Large intestine (tissue), 3 donors: ENCODE measurements at regions not wholly inside any gene's neighbourhood (a gene's known extent, or its start where the extent isn't known, plus 50 kb on each side); places are given as distances from the start of the nearest gene placed in this dataset.
"Not testable (repeated sequence)": the region's sequence is repeated elsewhere in the genome, so short reads cannot be mapped to it uniquely, and the experiment has no call there.

Experiments used
- DNase-seq, 2 donors: peaks; one replicate each; pipeline versions ENCODE4 v3.0.0 to v3.0.0-alpha.2; 2013
- H3K27ac ChIP-seq: one replicate; pipeline ENCODE4 v1.5.1; 2013; ENCODE audit warnings: low read length
- H3K27me3 ChIP-seq: 2 replicates; pipeline ENCODE4 v1.6.1; 2013; ENCODE audit warnings: low read length; ENCODE audit not compliant: control insufficient read depth, insufficient read depth
- H3K36me3 ChIP-seq: 2 replicates; pipeline ENCODE4 v1.6.1; 2013; ENCODE audit warnings: low read length; ENCODE audit not compliant: control insufficient read depth, insufficient read depth
- H3K4me1 ChIP-seq: one replicate; pipeline ENCODE4 v1.6.1; 2013; ENCODE audit warnings: low read length; ENCODE audit not compliant: control insufficient read depth, insufficient read depth
- H3K4me3 ChIP-seq: one replicate; pipeline ENCODE4 v1.5.1; 2013; ENCODE audit warnings: low read length
- H3K9me3 ChIP-seq: one replicate; pipeline ENCODE4 v1.6.1; 2013; ENCODE audit warnings: mild to moderate bottlenecking, low read depth, low read length, moderate library complexity; ENCODE audit not compliant: control insufficient read depth
- WGBS: methylation state at CpG from one replicate; pipeline ENCODE4 v1.1.5; 2013; ENCODE audit warnings: low lambda C conversion rate; ENCODE audit not compliant: insufficient coverage; 5-methylcytosine and 5-hydroxymethylcytosine counted together

DNA sequence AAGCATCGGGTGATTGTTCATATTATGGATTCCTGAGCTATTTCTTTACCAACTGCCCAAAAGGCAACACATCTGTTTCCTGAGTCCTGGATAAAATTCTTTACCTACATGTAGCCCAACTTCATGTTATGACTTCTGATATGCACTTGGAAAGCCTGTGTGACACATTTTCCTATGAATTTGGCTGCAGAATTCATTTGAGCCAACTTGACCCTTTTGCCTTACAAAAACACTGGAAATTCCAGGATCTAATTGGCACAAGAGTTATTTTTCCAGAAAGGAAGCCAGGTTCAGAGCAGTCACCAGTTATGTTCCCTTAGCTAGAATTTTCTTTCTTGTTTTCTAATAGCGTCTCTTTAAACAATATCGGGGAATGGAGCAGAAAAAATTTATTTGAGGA lies 202.5 kb upstream of the LRIG3 start:
- WGBS: 100% methylated on average over 2 of the region's 3 CpGs
- no peak overlapping the region for H3K27ac ChIP-seq
- H3K9me3 ChIP-seq: no peaks in the 10 kb centered on the region
- H3K4me3 ChIP-seq: no peak overlapping the region
- DNase-seq: no peak
- no peaks in the 10 kb centered on the region for H3K36me3 ChIP-seq
- H3K27me3 ChIP-seq: no peaks in the 10 kb centered on the region
- H3K4me1 ChIP-seq: no peaks in the 10 kb centered on the region

DNA sequence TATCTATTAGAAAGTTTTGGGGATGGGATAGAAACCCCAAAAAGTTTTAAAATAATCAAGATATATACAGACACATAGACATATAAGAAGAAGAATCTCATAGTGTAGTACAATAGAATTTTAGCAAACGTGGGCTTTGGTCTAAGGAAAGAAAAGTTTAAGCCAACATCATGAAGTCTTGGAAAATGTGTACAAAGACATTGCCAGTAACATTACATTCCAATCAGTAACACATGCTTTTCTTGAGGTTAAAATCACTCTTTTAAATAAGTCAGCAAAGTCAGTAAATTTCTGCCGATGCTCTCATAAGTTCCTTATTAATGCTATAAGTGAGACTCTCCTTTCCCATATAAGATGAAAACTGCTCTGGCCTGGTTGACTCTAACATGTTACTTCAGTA lies 201.1 kb upstream of the LRIG3 start:
- WGBS: 100% methylated on average over 1 of the region's 2 CpGs
- Histone ChIP-seq H3K4me3 (no peak overlapping the region), H3K4me1 (no peaks in the 10 kb centered on the region), H3K36me3 (no peaks in the 10 kb centered on the region), H3K27ac (no peak overlapping the region), H3K9me3 (no peaks in the 10 kb centered on the region), H3K27me3 (no peaks in the 10 kb centered on the region)
- DNase-seq: no peak

DNA sequence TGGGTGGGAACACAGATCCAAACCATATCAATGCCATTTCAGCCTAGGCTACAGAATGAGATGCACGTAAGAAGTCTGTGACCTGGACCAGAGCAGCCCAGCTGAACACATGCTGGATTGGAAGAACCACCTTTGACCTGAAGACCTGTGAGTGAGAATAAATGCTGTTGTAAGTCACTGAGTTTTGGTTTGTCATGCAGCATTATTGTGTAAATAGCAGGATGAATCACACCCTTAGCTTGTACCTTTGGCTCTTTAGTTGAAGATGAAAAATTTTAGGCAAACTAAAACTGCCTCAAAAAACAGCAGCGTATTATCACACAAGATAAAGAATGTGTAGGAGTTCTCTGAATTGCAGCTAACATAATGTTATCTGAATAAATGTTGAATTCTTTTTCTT lies 199.4 kb upstream of the LRIG3 start:
- WGBS: 90% methylated on average over 1 of the region's 2 CpGs

GRCh38 chr12:59118356-59118755 lies 198.1 kb upstream of the LRIG3 start:
- Histone ChIP-seq H3K9me3 (no peaks in the 10 kb centered on the region), H3K4me3 (no peak overlapping the region), H3K27ac (no peak overlapping the region), H3K27me3 (no peaks in the 10 kb centered on the region), H3K36me3 (no peaks in the 10 kb centered on the region), H3K4me1 (peaks cover 5% of the 10 kb centered on the region)
- WGBS: 100% methylated on average over 1 of the region's 3 CpGs
- DNase-seq: no peak

More for the DNA sequence above, 199.4 kb upstream of the LRIG3 start:
- no peak overlapping the region for H3K4me3 ChIP-seq
- H3K36me3 ChIP-seq: no peaks in the 10 kb centered on the region
- DNase-seq: peak in 1 of 2 donors; percentile 5
- H3K9me3 ChIP-seq: no peaks in the 10 kb centered on the region
- H3K27me3 ChIP-seq: no peaks in the 10 kb centered on the region
- H3K4me1 ChIP-seq: no peaks in the 10 kb centered on the region
- H3K27ac ChIP-seq: no peak overlapping the region

DNA sequence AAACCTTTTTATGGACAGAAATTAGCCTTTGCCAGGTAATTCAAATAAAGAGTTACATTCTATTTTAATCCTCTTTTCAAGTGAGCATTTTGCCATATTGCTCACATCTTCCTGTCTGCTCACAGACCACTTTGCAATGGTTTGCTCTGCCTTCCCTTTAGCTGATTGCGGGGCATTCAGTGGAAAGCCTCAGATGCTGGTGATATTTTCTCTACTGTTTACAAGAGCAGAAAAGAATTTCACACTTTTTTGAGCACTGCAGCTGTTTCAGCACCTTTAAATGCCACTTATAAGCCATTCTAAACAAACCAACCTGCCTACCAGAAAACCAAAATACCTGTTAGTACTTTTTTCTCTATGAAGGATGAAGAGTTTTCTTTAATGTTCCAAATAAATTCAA lies 195.7 kb upstream of the LRIG3 start:
- DNase-seq: no peak

DNA sequence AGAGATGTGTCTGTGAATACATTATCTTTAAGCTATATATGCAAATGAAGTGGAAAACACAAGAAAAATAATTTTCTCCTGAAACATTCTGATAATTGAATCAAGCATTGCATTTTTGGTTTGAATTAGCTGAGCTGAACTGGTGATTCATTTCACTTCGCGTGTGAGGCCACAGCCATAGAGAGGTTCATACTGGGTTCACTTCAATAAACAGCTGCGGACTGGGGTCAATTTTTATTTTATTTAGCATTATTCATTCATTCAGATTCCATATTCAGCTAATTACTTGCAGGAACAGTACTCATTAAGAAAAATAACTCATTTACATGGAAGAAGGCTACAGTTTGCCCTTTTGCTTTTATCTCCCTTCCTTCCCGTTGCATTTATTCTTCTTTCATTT lies 195.2 kb upstream of the LRIG3 start:
- no peaks in the 10 kb centered on the region for H3K36me3 ChIP-seq
- DNase-seq: no peak
- no peaks in the 10 kb centered on the region for H3K27me3 ChIP-seq
- H3K4me1 ChIP-seq: peaks cover 5% of the 10 kb centered on the region
- no peak overlapping the region for H3K27ac ChIP-seq
- no peaks in the 10 kb centered on the region for H3K9me3 ChIP-seq
- WGBS: 93% methylated on average over 1 of the region's 4 CpGs
- no peak overlapping the region for H3K4me3 ChIP-seq

More for the DNA sequence above, 195.7 kb upstream of the LRIG3 start:
- Histone ChIP-seq H3K36me3 (no peaks in the 10 kb centered on the region), H3K9me3 (no peaks in the 10 kb centered on the region), H3K27me3 (no peaks in the 10 kb centered on the region), H3K27ac (no peak overlapping the region), H3K4me3 (no peak overlapping the region), H3K4me1 (peaks cover 5% of the 10 kb centered on the region)
- WGBS: no CpG with 5 or more reads among the region's 1 CpG

- Histone ChIP-seq H3K4me3 (no peak overlapping the region), H3K9me3 (no peaks in the 10 kb centered on the region), H3K27ac (peak overlapping the region; percentile 55), H3K27me3 (no peaks in the 10 kb centered on the region), H3K36me3 (no peaks in the 10 kb centered on the region), H3K4me1 (peaks cover 5% of the 10 kb centered on the region)
- DNase-seq: peak; percentile 70 to 78
- no CpG with 5 or more reads among the region's 12 CpGs for WGBS
These were observed 193.7 kb upstream of the LRIG3 start for GRCh38 chr12:59113831-59114615.

- no peak overlapping the region for H3K27ac ChIP-seq
- 6% methylated on average over 2 of the region's 3 CpGs for WGBS
- DNase-seq: peak in 1 of 2 donors; percentile 48
- H3K4me3 ChIP-seq: no peak overlapping the region
- no peaks in the 10 kb centered on the region for H3K27me3 ChIP-seq
- peaks cover 5% of the 10 kb centered on the region for H3K4me1 ChIP-seq
- H3K36me3 ChIP-seq: no peaks in the 10 kb centered on the region
- no peaks in the 10 kb centered on the region for H3K9me3 ChIP-seq
These were observed 191.5 kb upstream of the LRIG3 start for GRCh38 chr12:59111851-59112250.

DNA sequence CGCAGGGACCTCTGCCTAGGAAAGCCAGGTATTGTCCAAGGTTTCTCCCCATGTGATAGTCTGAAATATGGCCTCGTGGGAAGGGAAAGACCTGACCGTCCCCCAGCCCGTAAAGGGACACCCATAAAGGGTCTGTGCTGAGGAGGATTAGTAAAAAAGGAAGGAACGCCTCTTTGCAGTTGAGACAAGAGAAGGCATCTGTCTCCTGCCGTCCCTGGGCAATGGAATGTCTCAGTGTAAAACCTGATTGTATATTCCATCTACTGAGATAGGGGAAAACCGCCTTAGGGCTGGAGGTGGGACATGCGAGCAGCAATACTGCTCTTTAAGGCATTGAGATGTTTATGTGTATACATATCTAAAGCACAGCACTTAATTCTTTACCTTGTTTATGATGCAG lies 188.2 kb upstream of the LRIG3 start:
- not testable (repeated sequence) for H3K27me3 ChIP-seq, H3K4me3 ChIP-seq, H3K36me3 ChIP-seq, H3K9me3 ChIP-seq, H3K27ac ChIP-seq, H3K4me1 ChIP-seq, DNase-seq
- WGBS: no CpG with 5 or more reads among the region's 8 CpGs

- DNase-seq: no peak
- no CpG with 5 or more reads among the region's 4 CpGs for WGBS
- H3K4me1 ChIP-seq: no peaks in the 10 kb centered on the region
These were observed 180.3 kb upstream of the LRIG3 start for GRCh38 chr12:59100585-59100984.

DNA sequence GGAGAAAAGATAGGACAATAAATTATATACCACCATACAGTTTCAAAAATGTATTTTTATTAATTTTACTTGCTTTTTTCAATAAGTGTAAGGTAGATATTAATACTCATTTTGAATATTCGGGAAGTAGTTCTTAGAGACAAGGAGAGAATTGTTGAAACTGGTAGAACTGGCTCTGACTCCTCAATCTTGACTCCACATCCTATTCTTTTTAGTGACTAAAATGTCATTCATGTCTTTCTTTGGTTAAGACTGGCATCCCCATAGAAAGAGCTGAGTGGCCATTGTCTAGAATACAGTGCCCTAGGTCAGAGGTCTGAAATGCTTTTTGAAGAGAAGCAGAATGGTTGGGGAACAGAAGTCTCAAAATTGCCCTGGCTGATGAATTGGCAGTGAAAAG lies 177.6 kb upstream of the LRIG3 start:
- no peak for DNase-seq
- no peaks in the 10 kb centered on the region for H3K27me3 ChIP-seq
- H3K4me3 ChIP-seq: no peak overlapping the region
- H3K36me3 ChIP-seq: no peaks in the 10 kb centered on the region
- H3K4me1 ChIP-seq: no peaks in the 10 kb centered on the region
- H3K9me3 ChIP-seq: no peaks in the 10 kb centered on the region
- WGBS: 100% methylated on average over 1 of the region's 1 CpG
- H3K27ac ChIP-seq: no peak overlapping the region

More at GRCh38 chr12:59100585-59100984, 180.3 kb upstream of the LRIG3 start:
- Histone ChIP-seq H3K27me3 (no peaks in the 10 kb centered on the region), H3K4me3 (no peak overlapping the region), H3K27ac (no peak overlapping the region), H3K36me3 (no peaks in the 10 kb centered on the region), H3K9me3 (no peaks in the 10 kb centered on the region)
